Activated naive CD4-positive, alpha-beta T cell treated with anti-CD3 and anti-CD28 coated beads for 36 hours (primary cell): ENCODE measurements at regions not wholly inside any gene's neighbourhood (a gene's known extent, or its start where the extent isn't known, plus 50 kb on each side); places are given as distances from the start of the nearest gene placed in this dataset.
"Not testable (repeated sequence)": the region's sequence is repeated elsewhere in the genome, so short reads cannot be mapped to it uniquely, and the experiment has no call there.

Experiments
- CTCF ChIA-PET: fragments of 350-600 bp; sonication (Branson Sonifier 250); formaldehyde crosslinking; loops from one replicate; lab custom pipeline; 2021; ENCODE audit warnings: antibody characterized with exemption; lab: Charles Lee
- DNase-seq: peaks from one replicate; pipeline ENCODE4 v3.0.0-alpha.2; 2020
- H3K27ac Mint-ChIP-seq: one replicate; pipeline ENCODE4 v1.8.0; 2021; ENCODE audit warnings: mild to moderate bottlenecking, mixed read lengths
- H3K27me3 Mint-ChIP-seq: one replicate; pipeline ENCODE4 v1.8.0; 2021; ENCODE audit warnings: low read depth, mixed read lengths
- H3K36me3 Mint-ChIP-seq: one replicate; pipeline ENCODE4 v1.8.0; 2021; ENCODE audit warnings: low read depth, mixed read lengths
- H3K4me1 Mint-ChIP-seq: one replicate; pipeline ENCODE4 v1.8.0; 2021; ENCODE audit warnings: low read depth, mixed read lengths
- H3K4me3 Mint-ChIP-seq: one replicate; pipeline ENCODE4 v1.8.0; 2021; ENCODE audit warnings: mild to moderate bottlenecking, moderate library complexity, mixed read lengths
- H3K9me3 Mint-ChIP-seq: one replicate; pipeline ENCODE4 v1.8.0; 2021; ENCODE audit warnings: mixed read lengths
- intact Hi-C: fragments of 100-400 bp; cut with micrococcal nuclease; formaldehyde crosslinking; loops from one replicate; pipeline ENCODE4 v1.15.1; 2023

- Mint-ChIP-seq H3K36me3 (no peaks in the 10 kb centered on the region), H3K9me3 (peaks cover 2% of the 10 kb centered on the region), H3K4me1 (no peaks in the 10 kb centered on the region), H3K27me3 (no peaks in the 10 kb centered on the region), H3K27ac (no peak overlapping the region), H3K4me3 (no peak overlapping the region)
- CTCF ChIA-PET: no interaction called here
- DNase-seq: no peak
- intact Hi-C loops: no loop called here
Measured at GRCh38 chr9:80491086-80491696, 919.4 kb downstream of the TLE4 start.

- no peaks in the 10 kb centered on the region for H3K4me1 Mint-ChIP-seq
- H3K4me3 Mint-ChIP-seq: no peak overlapping the region
- CTCF ChIA-PET: no interaction called here
- intact Hi-C loops: no loop called here
- no peaks in the 10 kb centered on the region for H3K9me3 Mint-ChIP-seq
- DNase-seq: no peak
- H3K27me3 Mint-ChIP-seq: no peaks in the 10 kb centered on the region
- H3K27ac Mint-ChIP-seq: no peak overlapping the region
- no peaks in the 10 kb centered on the region for H3K36me3 Mint-ChIP-seq
Measured at GRCh38 chr9:80489329-80489728, 917.6 kb downstream of the TLE4 start.

GRCh38 chr9:80485420-80486250 lies 913.9 kb downstream of the TLE4 start:
- H3K27me3 Mint-ChIP-seq: no peaks in the 10 kb centered on the region

GRCh38 chr9:80482251-80482650 lies 910.5 kb downstream of the TLE4 start:
- CTCF ChIA-PET, H3K27ac Mint-ChIP-seq, H3K4me1 Mint-ChIP-seq, intact Hi-C loops, H3K4me3 Mint-ChIP-seq, H3K36me3 Mint-ChIP-seq, H3K27me3 Mint-ChIP-seq, DNase-seq: not testable (repeated sequence)
- H3K9me3 Mint-ChIP-seq: peaks cover 12% of the 10 kb centered on the region

More at GRCh38 chr9:80485420-80486250, 913.9 kb downstream of the TLE4 start:
- Mint-ChIP-seq H3K36me3 (no peaks in the 10 kb centered on the region), H3K27ac (no peak overlapping the region), H3K4me3 (no peak overlapping the region), H3K4me1 (no peaks in the 10 kb centered on the region), H3K9me3 (peaks cover 4% of the 10 kb centered on the region)
- no peak for DNase-seq
- intact Hi-C loops: no loop called here
- CTCF ChIA-PET: no interaction called here

- intact Hi-C loops: no loop called here
- Mint-ChIP-seq H3K9me3 (peaks cover 3% of the 10 kb centered on the region), H3K27me3 (no peaks in the 10 kb centered on the region), H3K4me3 (no peak overlapping the region), H3K4me1 (no peaks in the 10 kb centered on the region), H3K36me3 (no peaks in the 10 kb centered on the region), H3K27ac (no peak overlapping the region)
- DNase-seq: no peak
- CTCF ChIA-PET: no interaction called here
Measured at GRCh38 chr9:80467632-80468031, 895.9 kb downstream of the TLE4 start.

- Mint-ChIP-seq H3K36me3 (no peaks in the 10 kb centered on the region), H3K4me1 (no peaks in the 10 kb centered on the region), H3K27me3 (no peaks in the 10 kb centered on the region), H3K9me3 (peaks cover 3% of the 10 kb centered on the region), H3K27ac (no peak overlapping the region), H3K4me3 (no peak overlapping the region)
- DNase-seq: no peak
- CTCF ChIA-PET: interaction anchor here (0.6 kb wide), 1 partner anchor 13 kb away, joined by 3 read pairs; no protein-coding TSS in a partner anchor
- intact Hi-C loops: no loop called here
Measured at GRCh38 chr9:80465556-80465955, 893.8 kb downstream of the TLE4 start.

GRCh38 chr9:80449513-80449912 lies 877.7 kb downstream of the TLE4 start:
- Mint-ChIP-seq H3K36me3 (no peaks in the 10 kb centered on the region), H3K4me3 (no peak overlapping the region), H3K4me1 (no peaks in the 10 kb centered on the region), H3K9me3 (peaks cover 4% of the 10 kb centered on the region), H3K27me3 (no peaks in the 10 kb centered on the region), H3K27ac (no peak overlapping the region)
- no peak for DNase-seq
- CTCF ChIA-PET: no interaction called here
- intact Hi-C loops: no loop called here

GRCh38 chr9:80448996-80449395 lies 877.2 kb downstream of the TLE4 start:
- peaks cover 4% of the 10 kb centered on the region for H3K9me3 Mint-ChIP-seq
- no peaks in the 10 kb centered on the region for H3K4me1 Mint-ChIP-seq
- CTCF ChIA-PET: no interaction called here

GRCh38 chr9:80447876-80448275 lies 876.1 kb downstream of the TLE4 start:
- Mint-ChIP-seq H3K4me3 (no peak overlapping the region), H3K27ac (no peak overlapping the region), H3K4me1 (no peaks in the 10 kb centered on the region), H3K9me3 (peaks cover 2% of the 10 kb centered on the region), H3K36me3 (no peaks in the 10 kb centered on the region), H3K27me3 (no peaks in the 10 kb centered on the region)
- CTCF ChIA-PET: no interaction called here
- DNase-seq: no peak
- intact Hi-C loops: no loop called here

More at GRCh38 chr9:80448996-80449395, 877.2 kb downstream of the TLE4 start:
- DNase-seq: no peak
- Mint-ChIP-seq H3K4me3 (no peak overlapping the region), H3K36me3 (no peaks in the 10 kb centered on the region), H3K27ac (no peak overlapping the region), H3K27me3 (no peaks in the 10 kb centered on the region)
- intact Hi-C loops: no loop called here

GRCh38 chr9:80440724-80441123 lies 869.0 kb downstream of the TLE4 start:
- Mint-ChIP-seq H3K4me3 (no peak overlapping the region), H3K27ac (no peak overlapping the region), H3K27me3 (no peaks in the 10 kb centered on the region), H3K4me1 (no peaks in the 10 kb centered on the region), H3K36me3 (no peaks in the 10 kb centered on the region), H3K9me3 (peaks cover 3% of the 10 kb centered on the region)
- intact Hi-C loops: no loop called here
- CTCF ChIA-PET: no interaction called here
- no peak for DNase-seq

- Mint-ChIP-seq H3K9me3 (peaks cover 3% of the 10 kb centered on the region), H3K4me3 (no peak overlapping the region), H3K36me3 (no peaks in the 10 kb centered on the region), H3K4me1 (no peaks in the 10 kb centered on the region), H3K27me3 (no peaks in the 10 kb centered on the region), H3K27ac (no peak overlapping the region)
- intact Hi-C loops: no loop called here
- CTCF ChIA-PET: no interaction called here
- no peak for DNase-seq
Measured at GRCh38 chr9:80437825-80438224, 866.1 kb downstream of the TLE4 start.

GRCh38 chr9:80437091-80437640 lies 865.4 kb downstream of the TLE4 start:
- Mint-ChIP-seq H3K36me3 (no peaks in the 10 kb centered on the region), H3K27me3 (no peaks in the 10 kb centered on the region), H3K9me3 (peaks cover 3% of the 10 kb centered on the region), H3K4me3 (no peak overlapping the region), H3K4me1 (no peaks in the 10 kb centered on the region), H3K27ac (no peak overlapping the region)
- intact Hi-C loops: no loop called here
- CTCF ChIA-PET: no interaction called here
- DNase-seq: no peak

GRCh38 chr9:80435591-80435990 lies 863.8 kb downstream of the TLE4 start:
- H3K27me3 Mint-ChIP-seq: no peaks in the 10 kb centered on the region
- no peak overlapping the region for H3K27ac Mint-ChIP-seq
- no peak for DNase-seq
- H3K4me3 Mint-ChIP-seq: no peak overlapping the region
- intact Hi-C loops: no loop called here
- CTCF ChIA-PET: no interaction called here
- peaks cover under 1% of the 10 kb centered on the region for H3K9me3 Mint-ChIP-seq
- H3K4me1 Mint-ChIP-seq: no peaks in the 10 kb centered on the region
- no peaks in the 10 kb centered on the region for H3K36me3 Mint-ChIP-seq
